ENCODE measurements at regions not wholly inside any gene's neighbourhood (a gene's known extent, or its start where the extent isn't known, plus 50 kb on each side); places are given as distances from the start of the nearest gene placed in this dataset.
A peak's percentile ranks its signal among the peaks of the same experiment; 100 is the strongest.

DNA sequence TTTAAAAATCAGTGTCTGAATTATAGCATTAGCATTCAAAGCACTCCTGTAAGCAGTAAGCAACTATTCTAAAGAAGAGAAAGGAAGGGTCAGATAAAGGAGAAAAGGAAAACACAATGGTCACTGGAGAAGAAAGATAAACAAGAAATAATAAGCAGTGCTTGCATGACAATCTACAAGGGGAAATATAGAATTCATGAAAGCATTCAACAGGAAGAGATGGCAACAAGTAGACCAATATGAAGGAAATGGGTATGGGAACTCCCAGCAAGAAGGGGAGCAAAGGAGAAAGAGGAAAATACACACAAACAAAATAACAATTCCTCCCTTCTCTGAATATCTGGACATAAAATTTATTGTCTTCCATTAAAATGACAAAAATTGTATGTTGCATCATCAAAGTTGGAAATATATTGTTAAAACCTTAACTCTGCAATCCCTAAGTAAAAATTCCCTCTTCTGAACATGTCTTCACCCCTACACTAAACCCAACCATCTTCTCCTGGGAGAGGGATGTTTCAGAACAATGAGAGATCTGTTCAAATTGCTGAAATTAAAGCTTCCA is 206.3 kb upstream of the SAMSN1 start (continued):
- TF ChIP-seq ZNF277 (CRISPR knock-in tag; IDR thresholded peaks at IDR 0.05; ENCODE audit: borderline replicate concordance) (no peak), FOXK2 (conservative IDR thresholded peaks at IDR 0.05 in 1 of 2, IDR thresholded peaks at IDR 0.05 in 1 of 2; ENCODE audit: low read depth in 2 of 2) (peak in 1 of 2 experiments; percentile 60; a peak in 1 of 4 replicates), ZBTB8A (IDR thresholded peaks at IDR 0.05; ENCODE audit: partially characterized antibody) (no peak), MITF (IDR thresholded peaks at IDR 0.05) (no peak), ZNF551 (CRISPR knock-in tag; IDR thresholded peaks at IDR 0.05) (no peak), PML (IDR thresholded peaks at IDR 0.05; ENCODE audit: low read length) (no peak), SLC30A9 (CRISPR knock-in tag; IDR thresholded peaks at IDR 0.05) (no peak), SAP30 (IDR thresholded peaks at IDR 0.05; ENCODE audit: borderline replicate concordance, insufficient read depth, low read depth, low read length, poor library complexity, severe bottlenecking) (no peak), PHF8 (IDR thresholded peaks at IDR 0.05; ENCODE audit: borderline replicate concordance, low read length) (no peak), ATF2 (CRISPR knock-in tag; IDR thresholded peaks at IDR 0.05) (no peak), SRSF9 (IDR thresholded peaks at IDR 0.05; ENCODE audit: borderline replicate concordance, low read depth, low read length) (no peak), ZNF592 (IDR thresholded peaks at IDR 0.05) (0 out of 2 replicates have a peak, but pooled peaks have one; percentile 7)

All from K562 (cell line).